GM12878 (cell line): ENCODE measurements at regions not wholly inside any gene's neighbourhood (a gene's known extent, or its start where the extent isn't known, plus 50 kb on each side); places are given as distances from the start of the nearest gene placed in this dataset.

ENCODE experiments used
- ATF2 ChIP-seq: IDR thresholded peaks from 2 replicates; pipeline ENCODE4 v1.6.1; 2012; ENCODE audit warnings: low read length, inconsistent platforms
- CBX3 ChIP-seq: fragments of 200-600 bp; sonication (generic); IDR thresholded peaks from 2 replicates; pipeline ENCODE4 v1.6.1; 2016; ENCODE audit warnings: low read depth, borderline replicate concordance
- CREB1 ChIP-seq: IDR thresholded peaks from 2 replicates; pipeline ENCODE4 v1.6.1; 2012; ENCODE audit warnings: low read depth, mild to moderate bottlenecking, inconsistent platforms
- CTCF ChIP-seq, 3 experiments: IDR thresholded peaks in 2 of 3; conservative IDR thresholded peaks in 1 of 3; 2 replicates each; pipeline ENCODE4 v1.5.1; 2011; ENCODE audit warnings: low read depth in 3 of 3, low read length in 3 of 3, mild to moderate bottlenecking in 3 of 3, control low read depth in 2 of 3, moderate library complexity in 2 of 3, inconsistent platforms in 1 of 3, mixed read lengths in 1 of 3; ENCODE audit not compliant: control insufficient read depth in 2 of 3, insufficient read depth in 1 of 3; ENCODE audit errors: extremely low read depth in 1 of 3
- EGR1 ChIP-seq, 2 experiments: IDR thresholded peaks; 1 replicate in 1 of 2; 2 replicates in 1 of 2; pipeline ENCODE4 v1.6.1; 2011 to 2012; ENCODE audit warnings: low read depth in 2 of 2, low read length in 2 of 2, borderline replicate concordance in 1 of 2, mild to moderate bottlenecking in 1 of 2, moderate library complexity in 1 of 2
- EZH2 ChIP-seq: IDR thresholded peaks from 2 replicates; pipeline ENCODE4 v1.6.1; 2012; ENCODE audit warnings: low read depth, mild to moderate bottlenecking, control low read depth, inconsistent platforms, low read length, borderline replicate concordance; ENCODE audit not compliant: control insufficient read depth
- FOS ChIP-seq: IDR thresholded peaks from 3 replicates; pipeline ENCODE4 v1.6.1; 2011; ENCODE audit warnings: borderline replicate concordance; ENCODE audit not compliant: insufficient read length; ENCODE audit errors: extremely low read depth
- RUNX3 ChIP-seq: IDR thresholded peaks from 2 replicates; pipeline ENCODE4 v1.6.1; 2012; ENCODE audit warnings: low read length, inconsistent platforms
- SMAD1 ChIP-seq: fragments of 450-650 bp; IDR thresholded peaks from 2 replicates; pipeline ENCODE4 v1.6.1; 2018; ENCODE audit warnings: mild to moderate bottlenecking, low read depth; ENCODE audit not compliant: partially characterized antibody
- ZBTB40 ChIP-seq: fragments of 450-650 bp; IDR thresholded peaks from 2 replicates; pipeline ENCODE4 v1.6.1; 2016; ENCODE audit warnings: mild to moderate bottlenecking, moderate library complexity, borderline replicate concordance

GRCh38 chrX:125492439-125492838 lies 172.8 kb downstream of the TEX13C start:
- TF ChIP-seq CTCF (IDR thresholded peaks at IDR 0.05 in 2 of 3, conservative IDR thresholded peaks at IDR 0.05 in 1 of 3; ENCODE audit: control insufficient read depth in 2 of 3, extremely low read depth in 1 of 3, insufficient read depth in 1 of 3, low read depth in 3 of 3, low read length in 3 of 3) (no peak), EGR1 (IDR thresholded peaks at IDR 0.05; ENCODE audit: borderline replicate concordance in 1 of 2, low read depth in 2 of 2, low read length in 2 of 2) (no peak), CREB1 (no peak), SMAD1 (no peak), EZH2 (no peak), FOS (no peak), ZBTB40 (no peak), CBX3 (no peak), ATF2 (no peak), RUNX3 (no peak)
